GM23248 (cell line): ENCODE measurements at regions not wholly inside any gene's neighbourhood (a gene's known extent, or its start where the extent isn't known, plus 50 kb on each side); places are given as distances from the start of the nearest gene placed in this dataset.
"Not testable (repeated sequence)": the region's sequence is repeated elsewhere in the genome, so short reads cannot be mapped to it uniquely, and the experiment has no call there.

Experiments
- DNase-seq: peaks from one replicate; pipeline ENCODE4 v3.0.0-alpha.2; 2015
- H2AFZ ChIP-seq: fragments of 200-600 bp; sonication (generic); 2 replicates; pipeline ENCODE4 v1.6.1; 2016; ENCODE audit warnings: antibody characterized with exemption
- H3F3A ChIP-seq: fragments of 200-600 bp; sonication (generic); 2 replicates; pipeline ENCODE4 v1.6.1; 2016; ENCODE audit warnings: mild to moderate bottlenecking, antibody characterized with exemption, mixed run types; ENCODE audit not compliant: insufficient read depth
- H3K27ac ChIP-seq: fragments of 200-600 bp; sonication (generic); 2 replicates; pipeline ENCODE4 v1.5.1; 2016; ENCODE audit warnings: mild to moderate bottlenecking
- H3K27me3 ChIP-seq: fragments of 200-600 bp; sonication (generic); replicated peaks from 2 replicates; pipeline ENCODE4 v1.6.1; 2016; ENCODE audit warnings: mild to moderate bottlenecking; ENCODE audit not compliant: insufficient read depth
- H3K36me3 ChIP-seq: fragments of 200-600 bp; sonication (generic); 2 replicates; pipeline ENCODE4 v1.6.1; 2016; ENCODE audit warnings: low read depth, mild to moderate bottlenecking
- H3K4me1 ChIP-seq: fragments of 200-600 bp; sonication (generic); 2 replicates; pipeline ENCODE4 v1.6.1; 2016; ENCODE audit warnings: mild to moderate bottlenecking; ENCODE audit not compliant: insufficient read depth
- H3K4me2 ChIP-seq: fragments of 200-600 bp; sonication (generic); one replicate; pipeline ENCODE4 v1.6.1; 2016; ENCODE audit warnings: mild to moderate bottlenecking; ENCODE audit not compliant: unreplicated experiment
- H3K4me3 ChIP-seq: fragments of 200-600 bp; sonication (generic); 2 replicates; pipeline ENCODE4 v1.5.1; 2016; ENCODE audit warnings: mild to moderate bottlenecking
- H3K79me2 ChIP-seq: fragments of 200-600 bp; sonication (generic); 2 replicates; pipeline ENCODE4 v1.6.1; 2016; ENCODE audit warnings: mild to moderate bottlenecking; ENCODE audit not compliant: insufficient read depth
- H3K9ac ChIP-seq: fragments of 200-600 bp; sonication (generic); 2 replicates; pipeline ENCODE4 v1.6.1; 2016; ENCODE audit warnings: mild to moderate bottlenecking
- H3K9me2 ChIP-seq: fragments of 200-600 bp; sonication (generic); 2 replicates; pipeline ENCODE4 v1.6.1; 2016; ENCODE audit warnings: mixed run types, mild to moderate bottlenecking, moderate library complexity; ENCODE audit not compliant: insufficient read depth
- H3K9me3 ChIP-seq: fragments of 200-600 bp; sonication (generic); one replicate; pipeline ENCODE4 v1.6.1; 2017; ENCODE audit warnings: low read depth
- H4K20me1 ChIP-seq: fragments of 200-600 bp; sonication (generic); 2 replicates; pipeline ENCODE4 v1.6.0; 2016; ENCODE audit not compliant: insufficient read depth
- EZH2 ChIP-seq: fragments of 200-600 bp; sonication (generic); IDR thresholded peaks from 2 replicates; pipeline ENCODE4 v1.6.1; 2018; ENCODE audit warnings: antibody characterized with exemption, mild to moderate bottlenecking; ENCODE audit not compliant: insufficient read depth, poor library complexity, severe bottlenecking
- EZH2phosphoT487 ChIP-seq: fragments of 200-600 bp; sonication (generic); IDR thresholded peaks from 2 replicates; pipeline ENCODE4 v1.6.1; 2018; ENCODE audit warnings: antibody characterized with exemption, moderate library complexity, mild to moderate bottlenecking, low read depth; ENCODE audit not compliant: insufficient read depth
- WGBS, 2 experiments: methylation state at CpG; one replicate each; pipeline ENCODE4 v1.1.6; 2015 to 2017; ENCODE audit warnings: low lambda C conversion rate in 2 of 2, low coverage in 1 of 2; ENCODE audit errors: missing lambda C conversion rate in 2 of 2; 5-methylcytosine and 5-hydroxymethylcytosine counted together
- in situ Hi-C: fragments of 300-500 bp; cut with MboI; formaldehyde crosslinking; loops from 2 replicates; pipeline ENCODE4 v1.15.0; 2020

GRCh38 chr4:14343961-14344360, 658.3 kb upstream of the CPEB2 start:
- no peaks in the 10 kb centered on the region for H3K79me2 ChIP-seq
- no peak for TF ChIP-seq EZH2phosphoT487
- no peak for TF ChIP-seq EZH2
- 15 to 19% methylated on average over 4 of the region's 4 CpGs for WGBS, 2 experiments
- no peaks in the 10 kb centered on the region for H3K36me3 ChIP-seq
- no peak overlapping the region for H3K4me3 ChIP-seq
- DNase-seq, result no peak
- H3K4me2 ChIP-seq, result no peak overlapping the region
- no peaks in the 10 kb centered on the region for H3F3A ChIP-seq
- H3K9ac ChIP-seq, result no peak overlapping the region
- H3K9me2 ChIP-seq, result no peaks in the 10 kb centered on the region
- H3K9me3 ChIP-seq, result no peaks in the 10 kb centered on the region
- in situ Hi-C loops, result no loop called here
- peaks cover 15% of the 10 kb centered on the region; the same call in 1 of the 2 replicates for H3K27me3 ChIP-seq
- H2AFZ ChIP-seq, result no peak overlapping the region
- H3K27ac ChIP-seq, result no peak overlapping the region
- H4K20me1 ChIP-seq, result no peaks in the 10 kb centered on the region
- H3K4me1 ChIP-seq, result no peaks in the 10 kb centered on the region

- Histone ChIP-seq H3K4me2 (no peak overlapping the region), H3K36me3 (no peaks in the 10 kb centered on the region), H3K9ac (no peak overlapping the region), H3K4me3 (no peak overlapping the region), H2AFZ (no peak overlapping the region), H3K79me2 (no peaks in the 10 kb centered on the region), H4K20me1 (no peaks in the 10 kb centered on the region), H3K27me3 (peaks cover 15% of the 10 kb centered on the region; the same call in 1 of the 2 replicates), H3F3A (no peaks in the 10 kb centered on the region), H3K9me2 (no peaks in the 10 kb centered on the region), H3K27ac (no peak overlapping the region), H3K4me1 (no peaks in the 10 kb centered on the region), H3K9me3 (no peaks in the 10 kb centered on the region)
- no peak for TF ChIP-seq EZH2phosphoT487
- no peak for TF ChIP-seq EZH2
- DNase-seq, result peak; percentile 65
- WGBS, 2 experiments, result 0 to 8% methylated on average over 1 of the region's 1 CpG
- in situ Hi-C loops, result no loop called here
Observed at GRCh38 chr4:14345356-14345775, 656.9 kb upstream of the CPEB2 start.

GRCh38 chr4:14347526-14347925, 654.8 kb upstream of the CPEB2 start:
- WGBS, 2 experiments, result 6 to 12% methylated on average over 7 of the region's 7 CpGs

DNA sequence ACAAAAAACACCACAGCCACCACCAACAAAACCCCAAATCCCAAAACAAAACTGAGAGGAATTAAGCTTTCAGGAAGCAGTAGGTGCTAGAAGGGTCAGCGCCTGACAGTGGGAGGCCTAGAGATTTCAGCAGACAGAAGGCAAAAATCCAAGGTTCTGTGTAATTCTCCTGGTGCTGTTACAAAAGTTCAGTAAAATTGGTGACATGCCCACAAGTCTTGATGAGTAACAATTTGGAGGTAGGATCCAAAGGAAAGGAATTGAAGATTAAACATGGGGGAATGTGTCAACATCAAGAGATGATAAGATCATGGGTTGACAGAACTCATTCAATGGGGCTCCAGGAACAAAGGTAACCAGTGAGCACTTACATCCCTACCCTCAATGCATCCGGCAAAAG, 653.8 kb upstream of the CPEB2 start:
- Histone ChIP-seq H3K4me2 (no peak overlapping the region), H3K4me3 (no peak overlapping the region), H3K4me1 (no peaks in the 10 kb centered on the region), H3K36me3 (no peaks in the 10 kb centered on the region), H4K20me1 (no peaks in the 10 kb centered on the region), H3K27ac (no peak overlapping the region), H3K27me3 (peaks cover 8% of the 10 kb centered on the region; the same call in 1 of the 2 replicates), H3K9ac (no peak overlapping the region), H3K9me2 (no peaks in the 10 kb centered on the region), H3K9me3 (no peaks in the 10 kb centered on the region), H2AFZ (no peak overlapping the region), H3K79me2 (no peaks in the 10 kb centered on the region), H3F3A (no peaks in the 10 kb centered on the region)
- in situ Hi-C loops, result no loop called here
- TF ChIP-seq EZH2phosphoT487 (no peak), EZH2 (no peak)
- DNase-seq, result peak; percentile 33
- WGBS, 2 experiments, result 32 to 34% methylated on average over 2 of the region's 2 CpGs

More at GRCh38 chr4:14347526-14347925, 654.8 kb upstream of the CPEB2 start:
- Histone ChIP-seq H3K27me3 (peaks cover 10% of the 10 kb centered on the region; the same call in 1 of the 2 replicates), H3K4me3 (no peak overlapping the region), H3K9ac (no peak overlapping the region), H3K9me2 (no peaks in the 10 kb centered on the region), H3K36me3 (no peaks in the 10 kb centered on the region), H3K4me2 (no peak overlapping the region), H3K9me3 (no peaks in the 10 kb centered on the region), H3K27ac (no peak overlapping the region), H2AFZ (no peak overlapping the region), H3K4me1 (no peaks in the 10 kb centered on the region), H3K79me2 (no peaks in the 10 kb centered on the region), H4K20me1 (no peaks in the 10 kb centered on the region), H3F3A (no peaks in the 10 kb centered on the region)
- DNase-seq, result no peak
- TF ChIP-seq EZH2phosphoT487, result no peak
- TF ChIP-seq EZH2, result no peak
- in situ Hi-C loops, result no loop called here

DNA sequence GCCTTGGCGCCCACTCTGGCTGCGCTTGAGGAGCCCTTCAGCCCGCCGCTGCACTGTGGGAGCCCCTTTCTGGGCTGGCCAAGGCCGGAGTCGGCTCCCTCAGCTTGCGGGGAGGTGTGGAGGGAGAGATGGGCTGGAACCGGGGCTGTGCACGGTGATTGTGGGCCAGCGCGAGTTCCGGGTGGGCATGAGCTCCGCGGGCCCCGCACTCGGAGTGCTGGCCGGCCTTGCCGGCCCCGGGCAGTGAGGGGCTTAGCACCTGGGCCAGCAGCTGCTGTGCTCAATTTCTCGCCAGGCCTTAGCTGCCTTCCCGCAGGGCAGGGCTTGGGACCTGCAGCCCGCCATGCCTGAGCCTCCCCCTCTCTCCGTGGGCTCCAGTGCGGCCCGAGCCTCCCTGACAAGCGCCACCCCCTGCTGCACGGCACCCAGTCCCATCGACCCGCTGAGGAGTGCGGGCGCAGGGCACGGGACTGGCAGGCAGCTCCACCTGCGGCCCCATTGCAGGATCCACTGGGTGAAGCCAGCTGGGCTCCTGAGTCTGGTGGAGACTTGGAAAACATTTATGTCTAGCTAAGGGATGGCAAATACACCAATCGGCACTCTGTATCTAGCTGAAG, 643.6 kb upstream of the CPEB2 start:
- in situ Hi-C loops, H3K9ac ChIP-seq, H3K36me3 ChIP-seq, H3K4me3 ChIP-seq, H3K4me1 ChIP-seq, H3K9me2 ChIP-seq, H3K27me3 ChIP-seq, H3K4me2 ChIP-seq, H4K20me1 ChIP-seq, H3K79me2 ChIP-seq, H2AFZ ChIP-seq, H3F3A ChIP-seq, H3K9me3 ChIP-seq, DNase-seq, H3K27ac ChIP-seq: not testable (repeated sequence)
- 56 to 64% methylated on average over 24 to 34 of the region's 34 CpGs for WGBS, 2 experiments
